ENCODE measurements at regions not wholly inside any gene's neighbourhood (a gene's known extent, or its start where the extent isn't known, plus 50 kb on each side); places are given as distances from the start of the nearest gene placed in this dataset.

DNA sequence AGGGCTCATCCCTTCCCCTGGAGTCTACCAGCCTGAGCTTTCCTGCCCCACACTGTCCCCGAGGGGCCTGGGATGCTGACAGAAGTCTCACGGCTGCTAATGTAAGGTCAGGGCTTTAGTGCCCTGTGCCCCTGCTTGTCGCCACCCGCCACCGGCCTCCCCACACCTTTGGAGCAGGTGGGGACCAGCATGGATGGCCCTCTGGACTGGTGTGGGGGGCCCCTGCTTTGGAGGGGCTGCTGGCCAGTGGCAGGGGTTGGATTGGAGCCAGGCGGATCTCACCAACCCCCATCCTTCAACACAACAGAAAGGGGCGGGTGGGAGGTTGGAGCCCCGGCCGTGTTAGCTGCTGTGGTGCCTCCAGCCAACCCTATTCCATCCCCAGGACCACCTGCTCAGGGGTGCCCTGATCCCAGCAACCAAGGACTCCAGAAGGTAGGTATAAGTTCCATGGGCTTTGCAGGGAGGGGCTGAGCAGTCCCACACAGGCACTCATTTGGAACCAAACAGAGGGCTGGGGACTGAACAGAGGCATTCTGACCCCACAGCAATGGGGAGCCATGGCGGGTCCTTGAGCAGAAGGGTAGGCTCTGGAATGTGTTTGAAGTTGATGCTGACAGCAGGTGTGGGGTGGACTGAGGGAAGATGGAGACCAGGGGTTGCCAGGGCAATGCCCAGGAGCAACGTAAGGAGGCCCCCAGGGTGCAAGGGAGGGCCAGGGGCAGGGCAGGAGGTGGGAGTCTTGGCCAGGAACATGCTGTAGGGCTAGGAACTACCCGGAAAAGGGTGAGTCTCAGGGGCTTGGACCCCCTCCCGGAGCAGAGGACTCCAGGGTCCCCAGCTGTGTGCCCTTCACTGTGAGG, 145.1 kb upstream of the C14orf180 start:
- no peak for TF ChIP-seq FOXP2 (optimal IDR thresholded peaks at IDR 0.05; ENCODE audit: borderline replicate concordance, extremely low read depth, extremely low read length, insufficient read depth)
- TF ChIP-seq, protein P1, sequence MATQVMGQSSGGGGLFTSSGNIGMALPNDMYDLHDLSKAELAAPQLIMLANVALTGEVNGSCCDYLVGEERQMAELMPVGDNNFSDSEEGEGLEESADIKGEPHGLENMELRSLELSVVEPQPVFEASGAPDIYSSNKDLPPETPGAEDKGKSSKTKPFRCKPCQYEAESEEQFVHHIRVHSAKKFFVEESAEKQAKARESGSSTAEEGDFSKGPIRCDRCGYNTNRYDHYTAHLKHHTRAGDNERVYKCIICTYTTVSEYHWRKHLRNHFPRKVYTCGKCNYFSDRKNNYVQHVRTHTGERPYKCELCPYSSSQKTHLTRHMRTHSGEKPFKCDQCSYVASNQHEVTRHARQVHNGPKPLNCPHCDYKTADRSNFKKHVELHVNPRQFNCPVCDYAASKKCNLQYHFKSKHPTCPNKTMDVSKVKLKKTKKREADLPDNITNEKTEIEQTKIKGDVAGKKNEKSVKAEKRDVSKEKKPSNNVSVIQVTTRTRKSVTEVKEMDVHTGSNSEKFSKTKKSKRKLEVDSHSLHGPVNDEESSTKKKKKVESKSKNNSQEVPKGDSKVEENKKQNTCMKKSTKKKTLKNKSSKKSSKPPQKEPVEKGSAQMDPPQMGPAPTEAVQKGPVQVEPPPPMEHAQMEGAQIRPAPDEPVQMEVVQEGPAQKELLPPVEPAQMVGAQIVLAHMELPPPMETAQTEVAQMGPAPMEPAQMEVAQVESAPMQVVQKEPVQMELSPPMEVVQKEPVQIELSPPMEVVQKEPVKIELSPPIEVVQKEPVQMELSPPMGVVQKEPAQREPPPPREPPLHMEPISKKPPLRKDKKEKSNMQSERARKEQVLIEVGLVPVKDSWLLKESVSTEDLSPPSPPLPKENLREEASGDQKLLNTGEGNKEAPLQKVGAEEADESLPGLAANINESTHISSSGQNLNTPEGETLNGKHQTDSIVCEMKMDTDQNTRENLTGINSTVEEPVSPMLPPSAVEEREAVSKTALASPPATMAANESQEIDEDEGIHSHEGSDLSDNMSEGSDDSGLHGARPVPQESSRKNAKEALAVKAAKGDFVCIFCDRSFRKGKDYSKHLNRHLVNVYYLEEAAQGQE (IDR thresholded peaks at IDR 0.05; ENCODE audit: insufficient read depth in 1 of 2, low read depth in 2 of 2, low read length in 2 of 2) = no peak
- TF ChIP-seq POLR2AphosphoS5 (IDR thresholded peaks at IDR 0.05; ENCODE audit: low read depth, low read length) = no peak
- no peak for TF ChIP-seq TAF1 (IDR thresholded peaks at IDR 0.05; ENCODE audit: borderline replicate concordance, insufficient read depth, low read length)
- no peak for TF ChIP-seq SIN3A (IDR thresholded peaks at IDR 0.05; ENCODE audit: borderline replicate concordance, insufficient read depth, low read length)

DNA sequence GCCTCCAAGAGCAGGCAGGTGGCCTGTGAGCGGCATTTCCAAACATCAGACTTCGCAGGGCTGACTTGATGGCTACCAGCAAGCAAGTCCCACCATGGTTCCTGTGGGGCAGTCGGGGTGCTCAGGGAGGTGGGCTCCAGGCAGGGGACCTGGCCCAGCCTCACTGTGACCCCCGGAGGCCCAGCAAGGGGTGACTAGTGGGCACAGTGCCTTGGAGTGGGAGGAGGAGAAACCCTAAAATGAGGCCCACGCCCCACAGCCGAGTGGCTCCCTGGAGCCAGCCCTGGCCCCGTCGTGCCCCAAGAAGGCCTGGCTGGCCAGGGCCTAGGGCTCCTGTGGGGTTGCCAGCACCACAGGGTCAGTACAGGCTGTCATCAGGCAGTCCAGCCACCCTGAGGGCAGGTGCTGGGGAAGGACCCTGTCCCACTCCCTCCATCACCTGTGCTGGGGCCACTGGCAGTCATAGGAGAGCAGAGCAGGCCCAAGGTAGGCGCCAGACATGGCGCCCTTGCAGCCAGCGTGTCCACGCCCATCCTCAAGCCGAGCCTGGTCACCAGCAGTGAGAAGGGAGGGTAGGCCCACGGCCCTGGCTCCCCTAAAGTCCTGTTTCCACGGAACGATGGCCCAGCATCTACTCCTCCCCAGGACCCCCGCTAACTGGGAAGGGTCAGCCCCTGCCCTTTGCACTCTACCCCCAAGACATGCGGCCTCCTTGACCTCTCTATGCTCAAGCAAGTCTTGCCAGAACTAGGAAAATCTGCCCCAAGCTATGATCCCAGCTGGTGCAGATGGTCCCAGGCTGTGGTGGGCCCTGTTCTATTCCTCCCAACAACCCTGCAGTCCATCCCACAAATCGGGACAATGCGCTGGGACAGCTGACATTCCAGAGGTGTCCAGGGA, 144.2 kb upstream of the C14orf180 start:
- TF ChIP-seq SIN3A (IDR thresholded peaks at IDR 0.05; ENCODE audit: borderline replicate concordance, insufficient read depth, low read length) (no peak), TAF1 (IDR thresholded peaks at IDR 0.05; ENCODE audit: borderline replicate concordance, insufficient read depth, low read length) (no peak), POLR2AphosphoS5 (IDR thresholded peaks at IDR 0.05; ENCODE audit: low read depth, low read length) (no peak), FOXP2 (optimal IDR thresholded peaks at IDR 0.05; ENCODE audit: borderline replicate concordance, extremely low read depth, extremely low read length, insufficient read depth) (no peak)
- TF ChIP-seq, protein P1 (IDR thresholded peaks at IDR 0.05; ENCODE audit: insufficient read depth in 1 of 2, low read depth in 2 of 2, low read length in 2 of 2) = no peak

DNA sequence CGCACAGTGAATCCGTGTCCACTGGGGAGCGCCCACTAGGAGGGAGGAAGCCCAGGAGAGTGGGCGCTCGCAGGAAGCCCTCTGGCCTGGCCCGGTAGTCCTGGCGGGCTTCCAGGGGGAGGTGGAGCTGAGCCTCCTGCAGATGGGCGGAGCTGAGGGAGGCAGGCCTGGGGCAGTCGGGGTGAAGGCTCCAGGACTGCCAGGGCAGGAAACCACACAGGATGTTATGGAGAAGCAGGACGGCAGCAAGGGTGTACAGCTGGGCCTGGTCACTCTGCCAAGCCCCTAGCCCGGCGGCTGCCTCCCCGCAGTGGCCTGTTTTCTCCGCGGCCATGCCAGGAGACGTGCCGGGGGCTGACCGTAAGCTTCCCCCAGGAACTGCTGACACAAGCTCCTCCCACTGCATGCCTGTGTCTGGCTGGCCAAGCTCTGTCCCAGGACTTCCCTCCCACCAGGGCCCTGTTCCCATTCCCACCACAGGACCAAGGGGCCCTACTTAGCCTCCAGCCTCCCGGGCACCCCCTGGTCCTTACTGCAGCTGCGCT, 143.4 kb upstream of the C14orf180 start:
- TF ChIP-seq SIN3A (IDR thresholded peaks at IDR 0.05; ENCODE audit: borderline replicate concordance, insufficient read depth, low read length) (no peak), FOXP2 (optimal IDR thresholded peaks at IDR 0.05; ENCODE audit: borderline replicate concordance, extremely low read depth, extremely low read length, insufficient read depth) (peak; percentile 35)

DNA sequence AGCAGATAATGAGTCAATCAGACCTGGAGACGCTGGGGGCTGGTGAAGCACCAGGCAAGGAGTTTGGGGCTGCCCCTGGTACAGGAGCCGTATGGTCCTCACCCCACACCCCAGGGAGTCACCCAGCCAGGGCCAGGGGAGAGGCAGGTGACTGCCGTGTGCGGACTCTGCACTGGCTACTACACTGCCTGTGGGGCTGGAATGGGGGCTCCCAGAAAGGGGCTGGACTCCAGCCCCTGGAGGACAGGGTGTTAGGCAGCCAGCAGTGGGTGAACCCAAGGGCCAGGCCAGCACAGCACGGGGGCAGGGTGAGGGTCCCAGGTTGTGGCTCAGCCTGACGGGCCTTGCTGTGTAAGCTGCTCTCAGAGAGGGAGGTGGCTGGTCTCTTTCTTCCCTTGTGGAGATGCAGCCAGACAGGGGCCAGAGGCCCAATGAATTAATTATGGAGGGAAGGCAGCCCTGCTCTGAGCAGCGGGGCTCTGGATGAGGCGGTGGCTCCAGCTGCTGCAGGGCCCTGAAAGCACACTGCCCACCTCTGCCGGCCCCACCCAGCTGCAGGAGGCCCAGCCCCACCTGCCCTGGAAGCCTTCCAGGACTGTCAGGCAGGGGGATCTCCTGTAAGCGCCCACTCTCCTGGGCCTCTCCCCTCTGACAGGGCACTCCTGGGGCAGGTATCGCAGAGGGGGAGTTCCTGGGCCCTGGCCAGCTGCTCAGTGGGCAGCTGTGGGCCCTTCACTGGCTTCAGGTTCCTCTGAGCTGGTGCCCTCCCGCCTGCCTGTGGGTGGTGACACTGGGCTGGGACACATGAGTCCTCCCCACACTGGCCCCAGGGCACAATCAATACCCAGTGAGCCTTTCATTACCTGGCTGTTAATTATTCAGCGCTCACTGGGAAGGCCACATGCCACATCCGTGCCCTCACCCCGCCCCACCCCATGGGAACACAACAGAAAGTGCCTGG, 142.5 kb upstream of the C14orf180 start:
- TF ChIP-seq POLR2AphosphoS5 (IDR thresholded peaks at IDR 0.05; ENCODE audit: low read depth, low read length) = no peak
- peak; percentile 3 for TF ChIP-seq FOXP2 (optimal IDR thresholded peaks at IDR 0.05; ENCODE audit: borderline replicate concordance, extremely low read depth, extremely low read length, insufficient read depth)

DNA sequence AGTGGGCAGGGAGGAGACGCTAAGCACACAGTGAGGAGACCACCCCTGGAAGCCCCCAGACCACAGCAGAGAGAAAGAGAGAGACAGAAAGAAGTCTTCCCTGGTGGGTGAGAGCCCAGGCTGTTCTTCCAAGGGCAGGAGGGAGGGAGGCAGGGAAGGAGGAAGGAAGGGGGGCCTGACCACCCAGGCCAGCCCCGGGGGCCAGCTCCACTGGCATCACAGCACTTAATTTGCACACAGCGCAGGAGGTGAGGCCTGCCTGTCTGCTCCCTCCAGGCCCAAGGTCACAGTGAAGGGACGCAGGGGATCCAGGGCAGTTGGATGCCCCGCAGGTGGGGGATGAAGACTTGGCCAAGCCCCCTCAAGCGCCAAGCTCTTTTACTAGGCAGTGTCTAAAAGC, 141.9 kb upstream of the C14orf180 start:
- TF ChIP-seq SIN3A (IDR thresholded peaks at IDR 0.05; ENCODE audit: borderline replicate concordance, insufficient read depth, low read length) = no peak
- TF ChIP-seq, protein P1 (IDR thresholded peaks at IDR 0.05; ENCODE audit: insufficient read depth in 1 of 2, low read depth in 2 of 2, low read length in 2 of 2) = no peak
- no peak for TF ChIP-seq POLR2AphosphoS5 (IDR thresholded peaks at IDR 0.05; ENCODE audit: low read depth, low read length)
- no peak for TF ChIP-seq TAF1 (IDR thresholded peaks at IDR 0.05; ENCODE audit: borderline replicate concordance, insufficient read depth, low read length)
- TF ChIP-seq FOXP2 (optimal IDR thresholded peaks at IDR 0.05; ENCODE audit: borderline replicate concordance, extremely low read depth, extremely low read length, insufficient read depth) = no peak
